Ishikawa (cell line): ENCODE measurements at regions not wholly inside any gene's neighbourhood (a gene's known extent, or its start where the extent isn't known, plus 50 kb on each side); places are given as distances from the start of the nearest gene placed in this dataset.

Experiments
- CREB1 ChIP-seq: IDR thresholded peaks from 2 replicates; pipeline ENCODE4 v1.6.1; 2012; ENCODE audit warnings: low read depth
- MAX ChIP-seq: IDR thresholded peaks from 2 replicates; pipeline ENCODE4 v1.6.1; 2012
- NFIC ChIP-seq: IDR thresholded peaks from 2 replicates; pipeline ENCODE4 v1.6.1; 2012
- RAD21 ChIP-seq: IDR thresholded peaks from 2 replicates; pipeline ENCODE4 v1.6.1; 2012; ENCODE audit warnings: low read depth
- TAF1 ChIP-seq: IDR thresholded peaks from 2 replicates; pipeline ENCODE4 v1.6.1; 2012; ENCODE audit warnings: low read depth, mild to moderate bottlenecking
- TCF12 ChIP-seq: IDR thresholded peaks from 2 replicates; pipeline ENCODE4 v1.6.1; 2012; ENCODE audit warnings: low read depth
- TF ChIP-seq, protein P1 (sequence below): IDR thresholded peaks from 2 replicates; pipeline ENCODE4 v1.6.1; 2012; ENCODE audit warnings: low read depth, mild to moderate bottlenecking

GRCh38 chr1:194485432-194485831, 1299.0 kb upstream of the B3GALT2 start:
- no peak for TF ChIP-seq RAD21
- TF ChIP-seq TCF12, result no peak
- no peak for TF ChIP-seq MAX
- TF ChIP-seq NFIC, result no peak
- TF ChIP-seq, protein P1, sequence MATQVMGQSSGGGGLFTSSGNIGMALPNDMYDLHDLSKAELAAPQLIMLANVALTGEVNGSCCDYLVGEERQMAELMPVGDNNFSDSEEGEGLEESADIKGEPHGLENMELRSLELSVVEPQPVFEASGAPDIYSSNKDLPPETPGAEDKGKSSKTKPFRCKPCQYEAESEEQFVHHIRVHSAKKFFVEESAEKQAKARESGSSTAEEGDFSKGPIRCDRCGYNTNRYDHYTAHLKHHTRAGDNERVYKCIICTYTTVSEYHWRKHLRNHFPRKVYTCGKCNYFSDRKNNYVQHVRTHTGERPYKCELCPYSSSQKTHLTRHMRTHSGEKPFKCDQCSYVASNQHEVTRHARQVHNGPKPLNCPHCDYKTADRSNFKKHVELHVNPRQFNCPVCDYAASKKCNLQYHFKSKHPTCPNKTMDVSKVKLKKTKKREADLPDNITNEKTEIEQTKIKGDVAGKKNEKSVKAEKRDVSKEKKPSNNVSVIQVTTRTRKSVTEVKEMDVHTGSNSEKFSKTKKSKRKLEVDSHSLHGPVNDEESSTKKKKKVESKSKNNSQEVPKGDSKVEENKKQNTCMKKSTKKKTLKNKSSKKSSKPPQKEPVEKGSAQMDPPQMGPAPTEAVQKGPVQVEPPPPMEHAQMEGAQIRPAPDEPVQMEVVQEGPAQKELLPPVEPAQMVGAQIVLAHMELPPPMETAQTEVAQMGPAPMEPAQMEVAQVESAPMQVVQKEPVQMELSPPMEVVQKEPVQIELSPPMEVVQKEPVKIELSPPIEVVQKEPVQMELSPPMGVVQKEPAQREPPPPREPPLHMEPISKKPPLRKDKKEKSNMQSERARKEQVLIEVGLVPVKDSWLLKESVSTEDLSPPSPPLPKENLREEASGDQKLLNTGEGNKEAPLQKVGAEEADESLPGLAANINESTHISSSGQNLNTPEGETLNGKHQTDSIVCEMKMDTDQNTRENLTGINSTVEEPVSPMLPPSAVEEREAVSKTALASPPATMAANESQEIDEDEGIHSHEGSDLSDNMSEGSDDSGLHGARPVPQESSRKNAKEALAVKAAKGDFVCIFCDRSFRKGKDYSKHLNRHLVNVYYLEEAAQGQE, result no peak
- TF ChIP-seq CREB1, result no peak
- TF ChIP-seq TAF1, result no peak
